Loucy (cell line): ENCODE measurements at regions not wholly inside any gene's neighbourhood (a gene's known extent, or its start where the extent isn't known, plus 50 kb on each side); places are given as distances from the start of the nearest gene placed in this dataset.

ENCODE experiments used
- H2AFZ ChIP-seq: fragments of 200-600 bp; sonication (generic); 2 replicates; pipeline ENCODE4 v1.6.0; 2016; ENCODE audit warnings: antibody characterized with exemption, mild to moderate bottlenecking, low read length, moderate library complexity
- H3F3A ChIP-seq: fragments of 200-600 bp; 2 replicates; pipeline ENCODE4 v1.6.0; 2016; ENCODE audit warnings: antibody characterized with exemption, low read depth, mild to moderate bottlenecking
- H3K27me3 ChIP-seq: fragments of 200-600 bp; sonication (generic); 2 replicates; pipeline ENCODE4 v1.6.1; 2014; ENCODE audit warnings: low read length, mild to moderate bottlenecking; ENCODE audit not compliant: insufficient read depth, poor library complexity, severe bottlenecking
- H3K36me3 ChIP-seq: fragments of 200-600 bp; sonication (generic); 2 replicates; pipeline ENCODE4 v1.6.1; 2016; ENCODE audit warnings: low read length; ENCODE audit not compliant: insufficient read depth
- H3K4me1 ChIP-seq: fragments of 200-600 bp; sonication (generic); 2 replicates; pipeline ENCODE4 v1.5.1; 2014; ENCODE audit warnings: low read length, mild to moderate bottlenecking; ENCODE audit not compliant: insufficient read depth, poor library complexity, severe bottlenecking
- H3K4me2 ChIP-seq: fragments of 200-600 bp; sonication (generic); 2 replicates; pipeline ENCODE4 v1.6.0; 2014; ENCODE audit warnings: antibody characterized with exemption, low read length, low read depth, mild to moderate bottlenecking; ENCODE audit not compliant: poor library complexity, severe bottlenecking
- H3K4me3 ChIP-seq: fragments of 200-600 bp; sonication (generic); 2 replicates; pipeline ENCODE4 v1.5.1; 2014; ENCODE audit warnings: low read length, mild to moderate bottlenecking, mixed read lengths; ENCODE audit not compliant: poor library complexity, severe bottlenecking
- H3K79me2 ChIP-seq: fragments of 200-600 bp; sonication (generic); 2 replicates; pipeline ENCODE4 v1.6.1; 2014; ENCODE audit warnings: low read length; ENCODE audit not compliant: insufficient read depth
- H3K9ac ChIP-seq: fragments of 200-600 bp; sonication (generic); 2 replicates; pipeline ENCODE4 v1.6.0; 2014; ENCODE audit warnings: mild to moderate bottlenecking, low read depth, low read length, moderate library complexity; ENCODE audit not compliant: poor library complexity, severe bottlenecking
- H3K9me2 ChIP-seq: fragments of 200-600 bp; sonication (generic); replicated peaks from 2 replicates; pipeline ENCODE4 v1.6.1; 2016; ENCODE audit warnings: low read depth, low read length, mixed read lengths
- H3K9me3 ChIP-seq: fragments of 200-600 bp; sonication (generic); 2 replicates; pipeline ENCODE4 v1.6.1; 2014; ENCODE audit warnings: mild to moderate bottlenecking, antibody characterized with exemption, low read length, low read depth; ENCODE audit not compliant: insufficient read depth
- H4K20me1 ChIP-seq: fragments of 200-600 bp; sonication (generic); 2 replicates; pipeline ENCODE4 v1.6.0; 2014; ENCODE audit warnings: antibody characterized with exemption, low read length, mild to moderate bottlenecking; ENCODE audit not compliant: insufficient read depth, poor library complexity, severe bottlenecking
- CTCF ChIP-seq: fragments of 200-600 bp; sonication (generic); conservative IDR thresholded peaks from 2 replicates; pipeline ENCODE4 v1.5.1; 2014; ENCODE audit warnings: mild to moderate bottlenecking, antibody characterized with exemption, low read length
- EZH2phosphoT487 ChIP-seq: fragments of 200-600 bp; IDR thresholded peaks from 2 replicates; pipeline ENCODE4 v1.6.1; 2018; ENCODE audit warnings: antibody characterized with exemption, mild to moderate bottlenecking, moderate library complexity, borderline replicate concordance

GRCh38 chr1:172766462-172766861, 107.6 kb downstream of the FASLG start:
- Histone ChIP-seq H3K4me3 (no peak overlapping the region), H3K4me2 (no peak overlapping the region), H3F3A (no peaks in the 10 kb centered on the region), H3K9me3 (no peaks in the 10 kb centered on the region), H3K79me2 (no peaks in the 10 kb centered on the region), H3K4me1 (no peaks in the 10 kb centered on the region), H4K20me1 (no peaks in the 10 kb centered on the region), H3K27me3 (no peaks in the 10 kb centered on the region), H3K36me3 (no peaks in the 10 kb centered on the region), H2AFZ (no peak overlapping the region), H3K9me2 (no peaks in the 10 kb centered on the region), H3K9ac (no peak overlapping the region)
- no peak for TF ChIP-seq EZH2phosphoT487
- no peak for TF ChIP-seq CTCF

GRCh38 chr1:172770071-172770470, 111.2 kb downstream of the FASLG start:
- Histone ChIP-seq H3K4me3 (no peak overlapping the region), H2AFZ (no peak overlapping the region), H3K9ac (no peak overlapping the region), H3K9me3 (no peaks in the 10 kb centered on the region), H3K4me2 (no peak overlapping the region), H3K36me3 (no peaks in the 10 kb centered on the region), H3K27me3 (no peaks in the 10 kb centered on the region), H3K79me2 (no peaks in the 10 kb centered on the region), H3K4me1 (no peaks in the 10 kb centered on the region), H3K9me2 (no peaks in the 10 kb centered on the region), H4K20me1 (no peaks in the 10 kb centered on the region), H3F3A (no peaks in the 10 kb centered on the region)
- TF ChIP-seq CTCF = no peak

- Histone ChIP-seq H3K9me2 (no peaks in the 10 kb centered on the region), H3K79me2 (no peaks in the 10 kb centered on the region), H3K9me3 (no peaks in the 10 kb centered on the region), H4K20me1 (no peaks in the 10 kb centered on the region), H3F3A (no peaks in the 10 kb centered on the region), H2AFZ (no peak overlapping the region), H3K36me3 (no peaks in the 10 kb centered on the region), H3K9ac (no peak overlapping the region), H3K4me2 (no peak overlapping the region), H3K4me3 (no peak overlapping the region), H3K4me1 (peaks cover 7% of the 10 kb centered on the region), H3K27me3 (no peaks in the 10 kb centered on the region)
- TF ChIP-seq CTCF (no peak), EZH2phosphoT487 (no peak)
Measured at GRCh38 chr1:172774561-172774960, 115.7 kb downstream of the FASLG start.
